ENCODE measurements at regions not wholly inside any gene's neighbourhood (a gene's known extent, or its start where the extent isn't known, plus 50 kb on each side); places are given as distances from the start of the nearest gene placed in this dataset.

- DNase-seq, result no peak
Observed at GRCh38 chr2:126990605-126991532, 92.2 kb downstream of the TEX51 start.

DNA sequence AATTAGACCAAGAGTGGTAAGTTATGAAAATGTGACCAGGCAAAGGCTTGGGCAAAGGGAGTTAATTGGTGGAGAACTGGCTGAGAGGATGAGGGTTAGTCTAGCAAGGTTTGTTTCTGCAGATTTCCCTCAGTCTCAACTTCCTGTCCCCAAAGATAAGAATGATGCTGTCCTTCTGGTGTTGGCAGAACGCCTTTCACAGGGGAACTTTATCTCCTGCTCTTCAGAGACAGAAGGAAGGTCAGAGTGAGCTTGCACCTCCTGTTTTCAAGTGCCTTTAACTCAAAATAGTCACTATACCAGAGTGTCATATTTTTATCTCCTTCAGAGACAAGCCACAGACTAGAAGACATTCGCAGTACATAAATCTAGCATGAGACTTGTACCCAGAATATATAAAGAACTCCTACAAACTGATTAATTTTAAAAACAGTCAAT lies 95.7 kb downstream of the TEX51 start:
- DNase-seq, result no peak

- no peak for DNase-seq
Observed at GRCh38 chr2:126995621-126996377, 97.1 kb downstream of the TEX51 start.

GRCh38 chr2:126996378-126996699 lies 97.6 kb downstream of the TEX51 start:
- DNase-seq, result no peak

All from right lung (tissue), 2 donors.